H1 (cell line): ENCODE measurements at regions not wholly inside any gene's neighbourhood (a gene's known extent, or its start where the extent isn't known, plus 50 kb on each side); places are given as distances from the start of the nearest gene placed in this dataset.

Experiments
- CTCF ChIA-PET: fragments of 300-600 bp; sonication (Branson Sonifier 250); formaldehyde crosslinking; loops from one replicate; lab custom pipeline; 2021; ENCODE audit not compliant: partially characterized antibody; lab: Charles Lee
- POLR2A ChIA-PET: fragments of 300-600 bp; sonication (Branson Sonifier 250); formaldehyde crosslinking; loops from one replicate; lab custom pipeline; 2021; ENCODE audit warnings: inconsistent platforms; ENCODE audit not compliant: partially characterized antibody; lab: Charles Lee
- DNase-seq, 2 experiments: peaks; one replicate each; pipeline versions ENCODE4 v3.0.0 to v3.0.0-alpha.2; 2010 to 2022; ENCODE audit warnings: low spot score in 2 of 2, low read depth in 1 of 2, mixed read lengths in 1 of 2
- FAIRE-seq: peaks from 2 replicates; lab custom pipeline; 2011; peaks lifted over from hg19 to GRCh38; lab: Jason Lieb, UNC
- H2AFZ ChIP-seq: 2 replicates; pipeline ENCODE4 v1.8.1; 2012; ENCODE audit warnings: low read length, inconsistent platforms
- H2AK5ac ChIP-seq: 2 replicates; pipeline ENCODE4 v1.6.1; 2013; ENCODE audit warnings: low read depth, low read length
- H2BK120ac ChIP-seq: replicated peaks from 2 replicates; pipeline ENCODE3; 2013; ENCODE audit warnings: low read depth, low read length, inconsistent platforms
- H2BK12ac ChIP-seq: 2 replicates; pipeline ENCODE4 v1.6.1; 2013; ENCODE audit warnings: low read depth, low read length
- H2BK15ac ChIP-seq: 2 replicates; pipeline ENCODE4 v1.6.1; 2013; ENCODE audit warnings: low read length
- H2BK20ac ChIP-seq: 2 replicates; pipeline ENCODE4 v1.6.1; 2013; ENCODE audit warnings: low read length
- H2BK5ac ChIP-seq: 2 replicates; pipeline ENCODE4 v1.6.1; 2013; ENCODE audit warnings: low read depth, low read length
- H3K14ac ChIP-seq: 2 replicates; pipeline ENCODE4 v1.6.1; 2013; ENCODE audit warnings: inconsistent platforms; ENCODE audit not compliant: insufficient read length
- H3K18ac ChIP-seq: 2 replicates; pipeline ENCODE4 v1.6.1; 2013; ENCODE audit warnings: low read length; ENCODE audit errors: extremely low read depth
- H3K23ac ChIP-seq: 2 replicates; pipeline ENCODE4 v1.6.1; 2013; ENCODE audit warnings: inconsistent platforms; ENCODE audit not compliant: insufficient read length
- H3K23me2 ChIP-seq: 2 replicates; pipeline ENCODE4 v1.6.1; 2013; ENCODE audit warnings: low read depth, low read length
- H3K27ac ChIP-seq: 2 replicates; pipeline ENCODE4 v1.6.1; 2011; ENCODE audit warnings: low read depth, low read length, inconsistent platforms
- H3K27me3 ChIP-seq, 4 experiments: replicated peaks in 1 of 4; 1 replicate in 1 of 4; 2 replicates in 3 of 4; pipeline versions ENCODE4 v1.6.1 to v1.8.1; 2011 to 2013; ENCODE audit warnings: low read length in 3 of 4, mild to moderate bottlenecking in 3 of 4, inconsistent platforms in 2 of 4, mixed read lengths in 2 of 4, moderate library complexity in 1 of 4; ENCODE audit not compliant: control insufficient read depth in 3 of 4, insufficient read depth in 3 of 4; ENCODE audit errors: extremely low read depth in 1 of 4
- H3K36me3 ChIP-seq, 4 experiments: 2 replicates each; pipeline versions ENCODE4 v1.6.1 to v1.8.1; 2011 to 2013; ENCODE audit warnings: mild to moderate bottlenecking in 4 of 4, low read length in 3 of 4, moderate library complexity in 2 of 4, control low read depth in 1 of 4, inconsistent platforms in 1 of 4; ENCODE audit not compliant: insufficient read depth in 4 of 4, control insufficient read depth in 2 of 4
- H3K4ac ChIP-seq: replicated peaks from 2 replicates; pipeline ENCODE3; 2013; ENCODE audit warnings: low read length, low read depth, mixed read lengths, inconsistent platforms; ENCODE audit not compliant: insufficient read length
- H3K4me1 ChIP-seq, 4 experiments: replicated peaks in 1 of 4; 1 replicate in 1 of 4; 2 replicates in 3 of 4; pipeline versions ENCODE4 v1.6.1 to v1.8.1; 2011 to 2013; ENCODE audit warnings: low read length in 3 of 4, inconsistent platforms in 2 of 4, mixed read lengths in 1 of 4; ENCODE audit not compliant: insufficient read depth in 4 of 4, control insufficient read depth in 3 of 4
- H3K4me2 ChIP-seq, 2 experiments: 2 replicates each; pipeline versions ENCODE4 v1.6.1 to v1.8.1; 2011 to 2013; ENCODE audit warnings: low read depth in 2 of 2, low read length in 2 of 2, control low read depth in 1 of 2, inconsistent platforms in 1 of 2, mild to moderate bottlenecking in 1 of 2; ENCODE audit not compliant: insufficient read depth in 1 of 2
- H3K4me3 ChIP-seq, 4 experiments: fragments of 200-600, 300-600 bp in 1 of 4; sonication (generic), shearing (Covaris generic), sonication (Bioruptor Twin) in 1 of 4; 2 replicates each; pipeline versions ENCODE4 v1.5.1 to v1.8.1; 2011 to 2016; ENCODE audit warnings: low read length in 4 of 4, low read depth in 3 of 4, control low read depth in 2 of 4, inconsistent platforms in 2 of 4, mild to moderate bottlenecking in 2 of 4, mixed read lengths in 1 of 4, moderate library complexity in 1 of 4; ENCODE audit not compliant: insufficient read depth in 2 of 4; ENCODE audit errors: extremely low read depth in 1 of 4
- H3K56ac ChIP-seq: replicated peaks from 2 replicates; pipeline ENCODE3; 2013; ENCODE audit warnings: low read depth, mild to moderate bottlenecking, mixed read lengths, low read length, inconsistent platforms; ENCODE audit not compliant: insufficient read length
- H3K79me1 ChIP-seq: 2 replicates; pipeline ENCODE4 v1.6.1; 2013; ENCODE audit warnings: low read depth, low read length, control low read depth
- H3K79me2 ChIP-seq, 2 experiments: 2 replicates each; pipeline versions ENCODE4 v1.6.1 to v1.8.1; 2012 to 2013; ENCODE audit warnings: low read length in 2 of 2, mild to moderate bottlenecking in 2 of 2, inconsistent platforms in 1 of 2; ENCODE audit not compliant: insufficient read depth in 2 of 2, control insufficient read depth in 1 of 2
- H3K9ac ChIP-seq, 4 experiments: replicated peaks in 1 of 4; 1 replicate in 1 of 4; 2 replicates in 3 of 4; pipeline versions ENCODE4 v1.6.1 to v1.8.1; 2011 to 2013; ENCODE audit warnings: low read depth in 3 of 4, low read length in 3 of 4, control low read depth in 2 of 4, mild to moderate bottlenecking in 2 of 4, moderate library complexity in 2 of 4, inconsistent platforms in 1 of 4; ENCODE audit errors: extremely low read depth in 1 of 4
- H3K9me3 ChIP-seq, 2 experiments: 2 replicates each; pipeline versions ENCODE4 v1.6.1 to v1.8.1; 2012 to 2013; ENCODE audit warnings: mild to moderate bottlenecking in 2 of 2, moderate library complexity in 2 of 2, control low read depth in 1 of 2, inconsistent platforms in 1 of 2, low read depth in 1 of 2, low read length in 1 of 2, mixed read lengths in 1 of 2; ENCODE audit not compliant: insufficient read depth in 2 of 2
- H4K20me1 ChIP-seq, 2 experiments: replicated peaks in 1 of 2; 2 replicates each; pipeline versions ENCODE3 to v1.8.1; 2011 to 2013; ENCODE audit warnings: inconsistent platforms in 2 of 2, low read length in 2 of 2, mild to moderate bottlenecking in 1 of 2; ENCODE audit not compliant: insufficient read depth in 2 of 2, control insufficient read depth in 1 of 2
- H4K5ac ChIP-seq: 2 replicates; pipeline ENCODE4 v1.6.1; 2013; ENCODE audit warnings: low read length, low read depth, mixed read lengths, inconsistent platforms; ENCODE audit not compliant: insufficient read length
- H4K8ac ChIP-seq: 2 replicates; pipeline ENCODE4 v1.8.0; 2013; ENCODE audit warnings: mild to moderate bottlenecking, moderate library complexity, low read length, inconsistent platforms; ENCODE audit not compliant: insufficient read depth; ENCODE audit errors: extremely low read depth
- H4K91ac ChIP-seq: replicated peaks from 2 replicates; pipeline ENCODE3; 2013; ENCODE audit warnings: low read length, mixed read lengths, inconsistent platforms; ENCODE audit not compliant: insufficient read length
- EZH2 ChIP-seq: fragments of 200-600 bp; sonication (generic); IDR thresholded peaks from 2 replicates; pipeline ENCODE4 v1.7.1; 2012; ENCODE audit warnings: low read depth, mild to moderate bottlenecking, moderate library complexity, low read length, inconsistent platforms; ENCODE audit not compliant: severe bottlenecking
- FOSL1 ChIP-seq: IDR thresholded peaks from 2 replicates; pipeline ENCODE4 v1.6.1; 2011; ENCODE audit warnings: mild to moderate bottlenecking, low read depth, low read length, moderate library complexity; ENCODE audit not compliant: insufficient read depth
- GABPA ChIP-seq: IDR thresholded peaks from 2 replicates; pipeline ENCODE4 v1.6.1; 2011; ENCODE audit warnings: mild to moderate bottlenecking, low read length, moderate library complexity, borderline replicate concordance; ENCODE audit not compliant: insufficient read depth
- GTF2F1 ChIP-seq: IDR thresholded peaks from 2 replicates; pipeline ENCODE4 v1.6.1; 2012; ENCODE audit warnings: low read depth, low read length, improper control_type of control experiment, borderline replicate concordance
- KDM4A ChIP-seq: IDR thresholded peaks from one replicate; pipeline ENCODE4 v1.7.1; 2012; ENCODE audit warnings: low read depth, mild to moderate bottlenecking, moderate library complexity, low read length, inconsistent platforms; ENCODE audit not compliant: severe bottlenecking
- NRF1 ChIP-seq: IDR thresholded peaks from 2 replicates; pipeline ENCODE4 v1.6.1; 2011; ENCODE audit warnings: mild to moderate bottlenecking, low read depth, low read length, improper control_type of control experiment
- RXRA ChIP-seq: IDR thresholded peaks from 2 replicates; pipeline ENCODE4 v1.6.1; 2011; ENCODE audit warnings: low read depth, mild to moderate bottlenecking, low read length, moderate library complexity; ENCODE audit not compliant: insufficient read depth
- SAP30 ChIP-seq: fragments of 300-600 bp; sonication (generic); IDR thresholded peaks from 2 replicates; pipeline ENCODE4 v1.7.1; 2012; ENCODE audit warnings: low read length, moderate library complexity, mild to moderate bottlenecking, inconsistent platforms; ENCODE audit not compliant: insufficient read depth, insufficient replicate concordance
- SIRT6 ChIP-seq: IDR thresholded peaks from one replicate; pipeline ENCODE4 v1.7.1; 2012; ENCODE audit warnings: low read length, inconsistent platforms
- SIX5 ChIP-seq: IDR thresholded peaks from 2 replicates; pipeline ENCODE4 v1.6.1; 2011; ENCODE audit warnings: mild to moderate bottlenecking, low read depth, low read length
- SP2 ChIP-seq: IDR thresholded peaks from 2 replicates; pipeline ENCODE4 v1.6.1; 2012; ENCODE audit warnings: mild to moderate bottlenecking, low read length, inconsistent platforms
- TAF7 ChIP-seq: optimal IDR thresholded peaks from 2 replicates; pipeline ENCODE3; 2011; ENCODE audit warnings: low read depth, mild to moderate bottlenecking, inconsistent platforms, low read length, moderate library complexity, borderline replicate concordance
- USF2 ChIP-seq: IDR thresholded peaks from 2 replicates; pipeline ENCODE4 v1.6.1; 2011; ENCODE audit warnings: low read length, improper control_type of control experiment
- WGBS, 2 experiments: shearing (Covaris generic) in 1 of 2; methylation state at CpG; one replicate each; pipeline versions ENCODE4 v1.1.6 to v1.1.7; 2013 to 2015; ENCODE audit warnings: low lambda C conversion rate in 2 of 2, mixed read lengths in 2 of 2, inconsistent platforms in 1 of 2, low coverage in 1 of 2, missing lambda C conversion rate in 1 of 2; ENCODE audit not compliant: insufficient replicate concordance in 2 of 2, insufficient coverage in 1 of 2, insufficient read length in 1 of 2; ENCODE audit errors: extremely low coverage in 1 of 2, missing lambda C conversion rate in 1 of 2; 5-methylcytosine and 5-hydroxymethylcytosine counted together

GRCh38 chr4:177227636-177228035, 82.0 kb upstream of the NEIL3 start:
- H3K9ac ChIP-seq: no peak overlapping the region

More at GRCh38 chr4:177227636-177228035, 82.0 kb upstream of the NEIL3 start:
- Histone ChIP-seq H3K27ac (no peak overlapping the region), H3K4me1 (peaks cover 0 to 3% (median 0%) of the 10 kb centered on the region in 4 experiments; a peak in 5 of 7 replicates), H2BK20ac (no peak overlapping the region), H3K14ac (no peak overlapping the region), H3K79me2 (no peaks in the 10 kb centered on the region), H3K18ac (no peak overlapping the region), H3K56ac (no peak overlapping the region)
- 97% methylated on average over 6 of the region's 21 CpGs; no CpG with 5 or more reads in 1 of the 2 experiments for WGBS, 2 experiments
- TF ChIP-seq GABPA (no peak), FOSL1 (no peak), NRF1 (no peak), SIX5 (no peak), EZH2 (no peak), USF2 (no peak), GTF2F1 (no peak), TAF7 (no peak), KDM4A (no peak), SAP30 (no peak), RXRA (no peak), SIRT6 (no peak), SP2 (no peak)
- TF ChIP-seq, all 59 proteins: peak for 0
- Histone ChIP-seq H4K5ac (no peak overlapping the region), H2AFZ (no peak overlapping the region), H4K8ac (no peak overlapping the region), H2BK15ac (no peak overlapping the region), H2BK5ac (no peak overlapping the region), H2AK5ac (no peak overlapping the region), H3K27me3 (no peaks in the 10 kb centered on the region), H2BK120ac (no peak overlapping the region), H3K23me2 (no peaks in the 10 kb centered on the region), H3K36me3 (no peaks in the 10 kb centered on the region), H3K4ac (no peak overlapping the region), H3K4me3 (no peak overlapping the region), H3K4me2 (no peak overlapping the region), H2BK12ac (no peak overlapping the region), H3K79me1 (no peaks in the 10 kb centered on the region), H4K20me1 (no peaks in the 10 kb centered on the region), H3K23ac (no peak overlapping the region), H4K91ac (no peak overlapping the region), H3K9me3 (peaks cover 0 to 6% of the 10 kb centered on the region in 2 experiments; a peak in 1 of 4 replicates)
- no peak for DNase-seq
- no peak for FAIRE-seq
- POLR2A ChIA-PET: no interaction called here
- CTCF ChIA-PET: no interaction called here
